ENCODE measurements at regions not wholly inside any gene's neighbourhood (a gene's known extent, or its start where the extent isn't known, plus 50 kb on each side); places are given as distances from the start of the nearest gene placed in this dataset.

- Histone ChIP-seq H3K36me3 (ENCODE audit: insufficient read depth, low read length) (no peaks in the 10 kb centered on the region), H3K27me3 (ENCODE audit: insufficient read depth, low read length) (no peaks in the 10 kb centered on the region), H3K4me2 (ENCODE audit: low read length) (no peak overlapping the region), H4K20me1 (ENCODE audit: insufficient read depth, low read length) (no peaks in the 10 kb centered on the region), H3K9ac (ENCODE audit: low read length) (no peak overlapping the region), H3K4me1 (ENCODE audit: insufficient read depth, low read length) (no peaks in the 10 kb centered on the region), H3K27ac (ENCODE audit: low read depth, low read length) (no peak overlapping the region), H3K79me2 (ENCODE audit: insufficient read depth, low read length) (no peaks in the 10 kb centered on the region), H3K4me3 (ENCODE audit: insufficient read depth, low read depth, low read length) (no peak overlapping the region), H2AFZ (ENCODE audit: low read depth, low read length) (no peak overlapping the region), H3K9me3 (ENCODE audit: insufficient read depth, low read depth, low read length) (no peaks in the 10 kb centered on the region)
- no peak for DNase-seq (ENCODE audit: low read depth)
- FAIRE-seq = no peak
- no peak overlapping the region for H3K4me3 Mint-ChIP-seq (ENCODE audit: unreplicated experiment)
- TF ChIP-seq EZH2 (IDR thresholded peaks at IDR 0.05; ENCODE audit: insufficient read depth, low read length) = no peak
- TF ChIP-seq CTCF (IDR thresholded peaks at IDR 0.05; ENCODE audit: insufficient read depth, low read depth, low read length) = no peak
- H3K9me3 Mint-ChIP-seq (ENCODE audit: unreplicated experiment) = peaks cover 7% of the 10 kb centered on the region
- H3K27ac Mint-ChIP-seq (ENCODE audit: unreplicated experiment) = no peak overlapping the region
- H3K27me3 Mint-ChIP-seq (ENCODE audit: low read depth, unreplicated experiment) = peaks cover 20% of the 10 kb centered on the region
- H3K4me1 Mint-ChIP-seq (ENCODE audit: low read depth, unreplicated experiment) = no peaks in the 10 kb centered on the region
- no peaks in the 10 kb centered on the region for H3K36me3 Mint-ChIP-seq (ENCODE audit: low read depth, unreplicated experiment)
These were observed 177.6 kb upstream of the LRFN2 start for GRCh38 chr6:40764726-40765125.

GRCh38 chr6:40762981-40763380 is 175.8 kb upstream of the LRFN2 start:
- no peaks in the 10 kb centered on the region for H3K4me1 Mint-ChIP-seq (ENCODE audit: low read depth, unreplicated experiment)
- H3K36me3 Mint-ChIP-seq (ENCODE audit: low read depth, unreplicated experiment) = no peaks in the 10 kb centered on the region
- no peaks in the 10 kb centered on the region for H3K27me3 ChIP-seq (ENCODE audit: insufficient read depth, low read length)
- H3K9me3 ChIP-seq (ENCODE audit: insufficient read depth, low read depth, low read length) = no peaks in the 10 kb centered on the region
- no peak for TF ChIP-seq CTCF (IDR thresholded peaks at IDR 0.05; ENCODE audit: insufficient read depth, low read depth, low read length)
- no peak for TF ChIP-seq EZH2 (IDR thresholded peaks at IDR 0.05; ENCODE audit: insufficient read depth, low read length)
- DNase-seq (ENCODE audit: low read depth) (no peak), FAIRE-seq (no peak)
- no peak overlapping the region for H3K4me2 ChIP-seq (ENCODE audit: low read length)
- H3K36me3 ChIP-seq (ENCODE audit: insufficient read depth, low read length) = no peaks in the 10 kb centered on the region
- no peak overlapping the region for H3K9ac ChIP-seq (ENCODE audit: low read length)
- H3K4me3 Mint-ChIP-seq (ENCODE audit: unreplicated experiment) = no peak overlapping the region
- no peak overlapping the region for H3K27ac ChIP-seq (ENCODE audit: low read depth, low read length)
- H3K9me3 Mint-ChIP-seq (ENCODE audit: unreplicated experiment) = peaks cover 5% of the 10 kb centered on the region
- peaks cover 24% of the 10 kb centered on the region for H3K27me3 Mint-ChIP-seq (ENCODE audit: low read depth, unreplicated experiment)
- H3K4me1 ChIP-seq (ENCODE audit: insufficient read depth, low read length) = no peaks in the 10 kb centered on the region
- H3K79me2 ChIP-seq (ENCODE audit: insufficient read depth, low read length) = no peaks in the 10 kb centered on the region
- no peak overlapping the region for H3K27ac Mint-ChIP-seq (ENCODE audit: unreplicated experiment)
- H4K20me1 ChIP-seq (ENCODE audit: insufficient read depth, low read length) = no peaks in the 10 kb centered on the region
- no peak overlapping the region for H3K4me3 ChIP-seq (ENCODE audit: insufficient read depth, low read depth, low read length)
- H2AFZ ChIP-seq (ENCODE audit: low read depth, low read length) = no peak overlapping the region

GRCh38 chr6:40760887-40761286 is 173.7 kb upstream of the LRFN2 start:
- no peaks in the 10 kb centered on the region for H3K36me3 Mint-ChIP-seq (ENCODE audit: low read depth, unreplicated experiment)
- H3K27me3 Mint-ChIP-seq (ENCODE audit: low read depth, unreplicated experiment) = peaks cover 37% of the 10 kb centered on the region
- Histone ChIP-seq H3K36me3 (ENCODE audit: insufficient read depth, low read length) (no peaks in the 10 kb centered on the region), H3K79me2 (ENCODE audit: insufficient read depth, low read length) (no peaks in the 10 kb centered on the region), H4K20me1 (ENCODE audit: insufficient read depth, low read length) (no peaks in the 10 kb centered on the region), H3K9ac (ENCODE audit: low read length) (no peak overlapping the region), H3K27ac (ENCODE audit: low read depth, low read length) (no peak overlapping the region), H3K9me3 (ENCODE audit: insufficient read depth, low read depth, low read length) (no peaks in the 10 kb centered on the region), H3K4me1 (ENCODE audit: insufficient read depth, low read length) (peaks cover 4% of the 10 kb centered on the region), H3K4me2 (ENCODE audit: low read length) (no peak overlapping the region), H3K4me3 (ENCODE audit: insufficient read depth, low read depth, low read length) (no peak overlapping the region), H3K27me3 (ENCODE audit: insufficient read depth, low read length) (no peaks in the 10 kb centered on the region), H2AFZ (ENCODE audit: low read depth, low read length) (no peak overlapping the region)
- H3K4me1 Mint-ChIP-seq (ENCODE audit: low read depth, unreplicated experiment) = peaks cover under 1% of the 10 kb centered on the region
- FAIRE-seq = no peak
- TF ChIP-seq CTCF (IDR thresholded peaks at IDR 0.05; ENCODE audit: insufficient read depth, low read depth, low read length) = no peak
- no peak for TF ChIP-seq EZH2 (IDR thresholded peaks at IDR 0.05; ENCODE audit: insufficient read depth, low read length)
- no peak overlapping the region for H3K27ac Mint-ChIP-seq (ENCODE audit: unreplicated experiment)
- no peak overlapping the region for H3K4me3 Mint-ChIP-seq (ENCODE audit: unreplicated experiment)
- DNase-seq (ENCODE audit: low read depth) = no peak
- peaks cover 5% of the 10 kb centered on the region for H3K9me3 Mint-ChIP-seq (ENCODE audit: unreplicated experiment)

All from astrocyte (in vitro differentiated cells and primary cell).